ENCODE measurements at regions not wholly inside any gene's neighbourhood (a gene's known extent, or its start where the extent isn't known, plus 50 kb on each side); places are given as distances from the start of the nearest gene placed in this dataset.

GRCh38 chr2:212854116-212854515 is 297.3 kb downstream of the IKZF2 start:
- H3K27me3 ChIP-seq (ENCODE audit: insufficient read depth): no peaks in the 10 kb centered on the region
- H3K36me3 ChIP-seq (ENCODE audit: insufficient read depth): no peaks in the 10 kb centered on the region
- H4K20me1 ChIP-seq (replicated peaks; ENCODE audit: insufficient read depth): no peaks in the 10 kb centered on the region
- no peak overlapping the region for H3K4me3 ChIP-seq
- DNase-seq (ENCODE audit: low spot score) (no peak), ATAC-seq (no peak)
- no peak overlapping the region for H2AFZ ChIP-seq
- Mint-ChIP-seq H3K9me3 (peaks cover 8% of the 10 kb centered on the region), H3K27me3 (ENCODE audit: insufficient read depth, low read depth, poor library complexity) (peaks cover 4% of the 10 kb centered on the region), H3K4me1 (no peaks in the 10 kb centered on the region), H3K36me3 (ENCODE audit: low read depth) (no peaks in the 10 kb centered on the region; the same call in 2 of the 3 replicates), H3K4me3 (no peak overlapping the region), H3K27ac (no peak overlapping the region)
- 0 out of 2 replicates have a peak, but pooled peaks cover 4% of the 10 kb centered on the region for H3K9me2 ChIP-seq (ENCODE audit: insufficient read depth)
- H3K4me2 ChIP-seq: no peak overlapping the region
- no peak overlapping the region for H3K27ac ChIP-seq (ENCODE audit: low read depth)
- H3F3A ChIP-seq (replicated peaks; ENCODE audit: low read depth): no peaks in the 10 kb centered on the region
- H3K79me2 ChIP-seq (replicated peaks; ENCODE audit: insufficient read depth): no peaks in the 10 kb centered on the region
- H3K4me1 ChIP-seq (ENCODE audit: insufficient read depth): no peaks in the 10 kb centered on the region
- TF ChIP-seq NANOG (IDR thresholded peaks at IDR 0.05; ENCODE audit: borderline replicate concordance): no peak
- TF ChIP-seq, protein P1, sequence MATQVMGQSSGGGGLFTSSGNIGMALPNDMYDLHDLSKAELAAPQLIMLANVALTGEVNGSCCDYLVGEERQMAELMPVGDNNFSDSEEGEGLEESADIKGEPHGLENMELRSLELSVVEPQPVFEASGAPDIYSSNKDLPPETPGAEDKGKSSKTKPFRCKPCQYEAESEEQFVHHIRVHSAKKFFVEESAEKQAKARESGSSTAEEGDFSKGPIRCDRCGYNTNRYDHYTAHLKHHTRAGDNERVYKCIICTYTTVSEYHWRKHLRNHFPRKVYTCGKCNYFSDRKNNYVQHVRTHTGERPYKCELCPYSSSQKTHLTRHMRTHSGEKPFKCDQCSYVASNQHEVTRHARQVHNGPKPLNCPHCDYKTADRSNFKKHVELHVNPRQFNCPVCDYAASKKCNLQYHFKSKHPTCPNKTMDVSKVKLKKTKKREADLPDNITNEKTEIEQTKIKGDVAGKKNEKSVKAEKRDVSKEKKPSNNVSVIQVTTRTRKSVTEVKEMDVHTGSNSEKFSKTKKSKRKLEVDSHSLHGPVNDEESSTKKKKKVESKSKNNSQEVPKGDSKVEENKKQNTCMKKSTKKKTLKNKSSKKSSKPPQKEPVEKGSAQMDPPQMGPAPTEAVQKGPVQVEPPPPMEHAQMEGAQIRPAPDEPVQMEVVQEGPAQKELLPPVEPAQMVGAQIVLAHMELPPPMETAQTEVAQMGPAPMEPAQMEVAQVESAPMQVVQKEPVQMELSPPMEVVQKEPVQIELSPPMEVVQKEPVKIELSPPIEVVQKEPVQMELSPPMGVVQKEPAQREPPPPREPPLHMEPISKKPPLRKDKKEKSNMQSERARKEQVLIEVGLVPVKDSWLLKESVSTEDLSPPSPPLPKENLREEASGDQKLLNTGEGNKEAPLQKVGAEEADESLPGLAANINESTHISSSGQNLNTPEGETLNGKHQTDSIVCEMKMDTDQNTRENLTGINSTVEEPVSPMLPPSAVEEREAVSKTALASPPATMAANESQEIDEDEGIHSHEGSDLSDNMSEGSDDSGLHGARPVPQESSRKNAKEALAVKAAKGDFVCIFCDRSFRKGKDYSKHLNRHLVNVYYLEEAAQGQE (IDR thresholded peaks at IDR 0.05; ENCODE audit: unreplicated experiment): no peak
- TF ChIP-seq JUNB (IDR thresholded peaks at IDR 0.05; ENCODE audit: unreplicated experiment): no peak
- no peak for TF ChIP-seq STAT1 (IDR thresholded peaks at IDR 0.05; ENCODE audit: unreplicated experiment)
- TF ChIP-seq EZH2 (IDR thresholded peaks at IDR 0.05; ENCODE audit: low read depth, unreplicated experiment): no peak
- TF ChIP-seq, protein P2, sequence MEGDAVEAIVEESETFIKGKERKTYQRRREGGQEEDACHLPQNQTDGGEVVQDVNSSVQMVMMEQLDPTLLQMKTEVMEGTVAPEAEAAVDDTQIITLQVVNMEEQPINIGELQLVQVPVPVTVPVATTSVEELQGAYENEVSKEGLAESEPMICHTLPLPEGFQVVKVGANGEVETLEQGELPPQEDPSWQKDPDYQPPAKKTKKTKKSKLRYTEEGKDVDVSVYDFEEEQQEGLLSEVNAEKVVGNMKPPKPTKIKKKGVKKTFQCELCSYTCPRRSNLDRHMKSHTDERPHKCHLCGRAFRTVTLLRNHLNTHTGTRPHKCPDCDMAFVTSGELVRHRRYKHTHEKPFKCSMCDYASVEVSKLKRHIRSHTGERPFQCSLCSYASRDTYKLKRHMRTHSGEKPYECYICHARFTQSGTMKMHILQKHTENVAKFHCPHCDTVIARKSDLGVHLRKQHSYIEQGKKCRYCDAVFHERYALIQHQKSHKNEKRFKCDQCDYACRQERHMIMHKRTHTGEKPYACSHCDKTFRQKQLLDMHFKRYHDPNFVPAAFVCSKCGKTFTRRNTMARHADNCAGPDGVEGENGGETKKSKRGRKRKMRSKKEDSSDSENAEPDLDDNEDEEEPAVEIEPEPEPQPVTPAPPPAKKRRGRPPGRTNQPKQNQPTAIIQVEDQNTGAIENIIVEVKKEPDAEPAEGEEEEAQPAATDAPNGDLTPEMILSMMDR (conservative IDR thresholded peaks at IDR 0.05; ENCODE audit: low read depth in 2 of 2): no peak
- TF ChIP-seq EZH2phosphoT487 (IDR thresholded peaks at IDR 0.05; ENCODE audit: unreplicated experiment): no peak
- no peak for TF ChIP-seq ZNF114 (CRISPR knock-in tag; IDR thresholded peaks at IDR 0.05)
- no peak for TF ChIP-seq POLR2AphosphoS5 (IDR thresholded peaks at IDR 0.05; ENCODE audit: low read depth)
- no peak for TF ChIP-seq CREB1 (CRISPR knock-in tag; IDR thresholded peaks at IDR 0.05; ENCODE audit: low read depth)
- no peak for TF ChIP-seq ETS1 (IDR thresholded peaks at IDR 0.05)
- TF ChIP-seq, protein P3, sequence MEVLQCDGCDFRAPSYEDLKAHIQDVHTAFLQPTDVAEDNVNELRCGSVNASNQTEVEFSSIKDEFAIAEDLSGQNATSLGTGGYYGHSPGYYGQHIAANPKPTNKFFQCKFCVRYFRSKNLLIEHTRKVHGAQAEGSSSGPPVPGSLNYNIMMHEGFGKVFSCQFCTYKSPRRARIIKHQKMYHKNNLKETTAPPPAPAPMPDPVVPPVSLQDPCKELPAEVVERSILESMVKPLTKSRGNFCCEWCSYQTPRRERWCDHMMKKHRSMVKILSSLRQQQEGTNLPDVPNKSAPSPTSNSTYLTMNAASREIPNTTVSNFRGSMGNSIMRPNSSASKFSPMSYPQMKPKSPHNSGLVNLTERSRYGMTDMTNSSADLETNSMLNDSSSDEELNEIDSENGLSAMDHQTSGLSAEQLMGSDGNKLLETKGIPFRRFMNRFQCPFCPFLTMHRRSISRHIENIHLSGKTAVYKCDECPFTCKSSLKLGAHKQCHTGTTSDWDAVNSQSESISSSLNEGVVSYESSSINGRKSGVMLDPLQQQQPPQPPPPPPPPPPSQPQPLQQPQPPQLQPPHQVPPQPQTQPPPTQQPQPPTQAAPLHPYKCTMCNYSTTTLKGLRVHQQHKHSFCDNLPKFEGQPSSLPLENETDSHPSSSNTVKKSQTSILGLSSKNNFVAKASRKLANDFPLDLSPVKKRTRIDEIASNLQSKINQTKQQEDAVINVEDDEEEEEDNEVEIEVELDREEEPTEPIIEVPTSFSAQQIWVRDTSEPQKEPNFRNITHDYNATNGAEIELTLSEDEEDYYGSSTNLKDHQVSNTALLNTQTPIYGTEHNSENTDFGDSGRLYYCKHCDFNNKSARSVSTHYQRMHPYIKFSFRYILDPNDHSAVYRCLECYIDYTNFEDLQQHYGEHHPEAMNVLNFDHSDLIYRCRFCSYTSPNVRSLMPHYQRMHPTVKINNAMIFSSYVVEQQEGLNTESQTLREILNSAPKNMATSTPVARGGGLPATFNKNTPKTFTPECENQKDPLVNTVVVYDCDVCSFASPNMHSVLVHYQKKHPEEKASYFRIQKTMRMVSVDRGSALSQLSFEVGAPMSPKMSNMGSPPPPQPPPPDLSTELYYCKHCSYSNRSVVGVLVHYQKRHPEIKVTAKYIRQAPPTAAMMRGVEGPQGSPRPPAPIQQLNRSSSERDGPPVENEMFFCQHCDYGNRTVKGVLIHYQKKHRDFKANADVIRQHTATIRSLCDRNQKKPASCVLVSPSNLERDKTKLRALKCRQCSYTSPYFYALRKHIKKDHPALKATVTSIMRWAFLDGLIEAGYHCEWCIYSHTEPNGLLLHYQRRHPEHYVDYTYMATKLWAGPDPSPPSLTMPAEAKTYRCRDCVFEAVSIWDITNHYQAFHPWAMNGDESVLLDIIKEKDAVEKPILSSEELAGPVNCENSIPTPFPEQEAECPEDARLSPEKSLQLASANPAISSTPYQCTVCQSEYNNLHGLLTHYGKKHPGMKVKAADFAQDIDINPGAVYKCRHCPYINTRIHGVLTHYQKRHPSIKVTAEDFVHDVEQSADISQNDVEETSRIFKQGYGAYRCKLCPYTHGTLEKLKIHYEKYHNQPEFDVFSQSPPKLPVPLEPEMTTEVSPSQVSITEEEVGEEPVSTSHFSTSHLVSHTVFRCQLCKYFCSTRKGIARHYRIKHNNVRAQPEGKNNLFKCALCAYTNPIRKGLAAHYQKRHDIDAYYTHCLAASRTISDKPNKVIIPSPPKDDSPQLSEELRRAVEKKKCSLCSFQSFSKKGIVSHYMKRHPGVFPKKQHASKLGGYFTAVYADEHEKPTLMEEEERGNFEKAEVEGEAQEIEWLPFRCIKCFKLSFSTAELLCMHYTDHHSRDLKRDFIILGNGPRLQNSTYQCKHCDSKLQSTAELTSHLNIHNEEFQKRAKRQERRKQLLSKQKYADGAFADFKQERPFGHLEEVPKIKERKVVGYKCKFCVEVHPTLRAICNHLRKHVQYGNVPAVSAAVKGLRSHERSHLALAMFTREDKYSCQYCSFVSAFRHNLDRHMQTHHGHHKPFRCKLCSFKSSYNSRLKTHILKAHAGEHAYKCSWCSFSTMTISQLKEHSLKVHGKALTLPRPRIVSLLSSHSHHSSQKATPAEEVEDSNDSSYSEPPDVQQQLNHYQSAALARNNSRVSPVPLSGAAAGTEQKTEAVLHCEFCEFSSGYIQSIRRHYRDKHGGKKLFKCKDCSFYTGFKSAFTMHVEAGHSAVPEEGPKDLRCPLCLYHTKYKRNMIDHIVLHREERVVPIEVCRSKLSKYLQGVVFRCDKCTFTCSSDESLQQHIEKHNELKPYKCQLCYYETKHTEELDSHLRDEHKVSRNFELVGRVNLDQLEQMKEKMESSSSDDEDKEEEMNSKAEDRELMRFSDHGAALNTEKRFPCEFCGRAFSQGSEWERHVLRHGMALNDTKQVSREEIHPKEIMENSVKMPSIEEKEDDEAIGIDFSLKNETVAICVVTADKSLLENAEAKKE (CRISPR knock-in tag; IDR thresholded peaks at IDR 0.05): no peak
- no peak for TF ChIP-seq ZNF331 (CRISPR knock-in tag; IDR thresholded peaks at IDR 0.05; ENCODE audit: low read depth)

Data from GM23338 (cell line).